ENCODE measurements at regions not wholly inside any gene's neighbourhood (a gene's known extent, or its start where the extent isn't known, plus 50 kb on each side); places are given as distances from the start of the nearest gene placed in this dataset.

DNA sequence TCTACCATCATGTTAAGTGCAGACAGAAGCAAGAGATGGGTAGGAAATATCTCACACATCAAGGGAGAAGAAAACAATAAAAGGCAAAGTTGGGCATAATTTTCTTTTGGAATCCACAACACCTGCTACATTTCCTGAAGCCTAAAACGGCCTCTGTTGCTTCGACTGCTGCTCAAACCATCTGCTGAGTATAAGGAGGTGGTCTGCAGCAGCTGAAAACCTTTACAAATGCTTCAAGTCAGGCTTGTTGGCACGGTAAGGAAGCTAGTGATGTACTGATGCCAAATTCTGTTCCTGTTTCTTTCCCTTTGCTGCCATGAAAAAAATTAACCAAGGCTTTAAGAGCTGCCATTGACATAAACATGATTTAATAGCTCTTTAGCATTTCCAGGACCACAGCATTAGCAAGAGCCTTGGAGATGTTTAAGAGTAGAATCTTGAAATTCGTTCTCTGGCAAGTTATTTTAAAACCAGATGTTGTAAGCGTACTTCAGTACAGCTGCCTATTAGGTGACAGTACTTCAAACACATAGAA lies 75.6 kb downstream of the DMRTA1 start:
- H3K27me3 Mint-ChIP-seq (ENCODE audit: low read depth in 2 of 2), result no peaks in the 10 kb centered on the region
- no peak for TF ChIP-seq CTCF (IDR thresholded peaks at IDR 0.05)
- Histone ChIP-seq H3K4me3 (ENCODE audit: low read length) (no peak overlapping the region), H3K27me3 (ENCODE audit: control insufficient read depth, insufficient read depth, low read length) (no peaks in the 10 kb centered on the region), H3K36me3 (ENCODE audit: control insufficient read depth, insufficient read depth, low read length) (no peaks in the 10 kb centered on the region), H3K4me1 (ENCODE audit: control insufficient read depth, insufficient read depth, low read length) (no peaks in the 10 kb centered on the region), H3K9me3 (ENCODE audit: control insufficient read depth, insufficient read depth, low read length) (no peaks in the 10 kb centered on the region), H3K27ac (ENCODE audit: low read length) (no peak overlapping the region)
- H3K9me3 Mint-ChIP-seq, result peaks cover 0 to 10% of the 10 kb centered on the region in 2 donors
- 66% methylated on average over 5 of the region's 5 CpGs for WGBS (ENCODE audit: insufficient coverage)
- no peak overlapping the region for H3K4me3 Mint-ChIP-seq
- intact Hi-C loops (cut with micrococcal nuclease), result no loop called here
- no peak for DNase-seq
- no peak overlapping the region for H3K27ac Mint-ChIP-seq
- no peaks in the 10 kb centered on the region for H3K4me1 Mint-ChIP-seq
- no peak for ATAC-seq
- H3K36me3 Mint-ChIP-seq, result no peaks in the 10 kb centered on the region

DNA sequence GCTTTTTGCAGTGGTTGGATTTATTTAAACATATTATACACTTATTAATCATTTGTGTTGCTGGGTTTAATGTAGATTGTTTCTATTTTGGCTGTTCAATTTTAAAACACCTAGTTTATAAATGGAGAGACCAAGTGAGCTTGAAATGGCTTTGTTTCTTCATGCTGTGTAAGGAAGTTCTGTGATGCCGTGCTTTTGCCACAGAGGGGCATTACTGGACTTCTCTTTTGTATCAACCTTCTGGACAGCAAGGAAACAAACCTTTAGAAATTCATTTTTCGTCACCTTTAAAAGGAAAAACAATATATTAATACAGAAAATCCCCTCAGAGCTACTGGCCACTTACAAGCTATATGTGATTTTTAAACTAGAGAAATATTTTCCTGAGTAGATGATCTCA lies 81.9 kb downstream of the DMRTA1 start:
- Mint-ChIP-seq H3K36me3 (no peaks in the 10 kb centered on the region), H3K9me3 (peaks cover 9 to 13% of the 10 kb centered on the region in 2 donors), H3K27me3 (ENCODE audit: low read depth in 2 of 2) (no peaks in the 10 kb centered on the region), H3K27ac (no peak overlapping the region), H3K4me3 (no peak overlapping the region), H3K4me1 (no peaks in the 10 kb centered on the region)
- Histone ChIP-seq H3K9me3 (ENCODE audit: control insufficient read depth, insufficient read depth, low read length) (no peaks in the 10 kb centered on the region), H3K4me1 (ENCODE audit: control insufficient read depth, insufficient read depth, low read length) (no peaks in the 10 kb centered on the region), H3K36me3 (ENCODE audit: control insufficient read depth, insufficient read depth, low read length) (no peaks in the 10 kb centered on the region), H3K27ac (ENCODE audit: low read length) (no peak overlapping the region), H3K27me3 (ENCODE audit: control insufficient read depth, insufficient read depth, low read length) (no peaks in the 10 kb centered on the region), H3K4me3 (ENCODE audit: low read length) (no peak overlapping the region)
- no peak for ATAC-seq
- WGBS (ENCODE audit: insufficient coverage), result 71% methylated on average over 2 of the region's 2 CpGs
- DNase-seq, result no peak
- no peak for TF ChIP-seq CTCF (IDR thresholded peaks at IDR 0.05)
- intact Hi-C loops (cut with micrococcal nuclease), result no loop called here

DNA sequence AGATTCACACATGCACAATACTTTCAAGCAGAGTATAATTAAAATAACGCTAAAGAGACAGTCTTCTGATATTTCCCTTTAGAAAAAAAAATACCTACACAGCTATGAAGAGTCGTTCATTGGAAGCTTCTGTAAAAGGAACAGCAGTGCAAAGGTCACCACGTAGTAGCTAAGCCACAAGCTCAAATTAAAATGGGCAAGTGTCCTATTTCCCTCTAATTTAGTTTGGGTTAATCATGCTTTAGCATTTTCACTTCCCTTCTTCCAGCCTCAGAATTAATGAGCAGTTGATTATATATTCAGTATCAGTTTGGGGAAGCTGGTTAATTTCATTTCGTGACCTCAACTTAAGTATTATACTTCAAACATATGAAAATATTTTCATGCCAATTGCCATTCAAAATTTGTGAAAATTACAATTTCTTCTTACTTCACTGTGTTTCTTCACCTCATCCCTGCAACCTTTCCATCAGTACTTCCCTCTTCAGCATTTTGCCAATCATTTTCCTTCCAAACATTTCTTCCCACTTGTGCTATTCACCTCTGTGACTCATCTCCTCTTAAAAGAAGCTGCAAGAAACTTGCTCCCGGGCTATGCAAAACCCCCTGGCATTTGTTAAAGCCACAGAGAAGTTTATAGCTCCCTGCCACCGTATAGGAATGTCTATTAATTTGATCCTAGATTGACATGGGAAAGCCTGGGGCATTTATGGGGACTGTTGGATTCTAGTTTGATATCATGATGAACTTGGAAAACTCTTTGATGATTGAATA lies 83.0 kb downstream of the DMRTA1 start:
- WGBS (ENCODE audit: insufficient coverage), result 72% methylated on average over 5 of the region's 6 CpGs
- H3K27me3 Mint-ChIP-seq (ENCODE audit: low read depth in 2 of 2), result no peaks in the 10 kb centered on the region
- no peak for DNase-seq
- H3K9me3 Mint-ChIP-seq, result peaks cover 9 to 16% of the 10 kb centered on the region in 2 donors
- H3K27ac Mint-ChIP-seq, result no peak overlapping the region
- Histone ChIP-seq H3K4me3 (ENCODE audit: low read length) (no peak overlapping the region), H3K4me1 (ENCODE audit: control insufficient read depth, insufficient read depth, low read length) (no peaks in the 10 kb centered on the region), H3K36me3 (ENCODE audit: control insufficient read depth, insufficient read depth, low read length) (no peaks in the 10 kb centered on the region), H3K27me3 (ENCODE audit: control insufficient read depth, insufficient read depth, low read length) (no peaks in the 10 kb centered on the region), H3K9me3 (ENCODE audit: control insufficient read depth, insufficient read depth, low read length) (no peaks in the 10 kb centered on the region), H3K27ac (ENCODE audit: low read length) (no peak overlapping the region)
- no peaks in the 10 kb centered on the region for H3K4me1 Mint-ChIP-seq
- no peaks in the 10 kb centered on the region for H3K36me3 Mint-ChIP-seq
- no peak for TF ChIP-seq CTCF (IDR thresholded peaks at IDR 0.05)
- no peak for ATAC-seq
- no peak overlapping the region for H3K4me3 Mint-ChIP-seq
- intact Hi-C loops (cut with micrococcal nuclease), result no loop called here

GRCh38 chr9:22535780-22536179 lies 89.2 kb downstream of the DMRTA1 start:
- no peak overlapping the region for H3K27ac Mint-ChIP-seq
- TF ChIP-seq CTCF (IDR thresholded peaks at IDR 0.05), result no peak
- no peak overlapping the region for H3K4me3 Mint-ChIP-seq
- Histone ChIP-seq H3K4me1 (ENCODE audit: control insufficient read depth, insufficient read depth, low read length) (no peaks in the 10 kb centered on the region), H3K27ac (ENCODE audit: low read length) (no peak overlapping the region), H3K4me3 (ENCODE audit: low read length) (no peak overlapping the region), H3K9me3 (ENCODE audit: control insufficient read depth, insufficient read depth, low read length) (no peaks in the 10 kb centered on the region), H3K27me3 (ENCODE audit: control insufficient read depth, insufficient read depth, low read length) (no peaks in the 10 kb centered on the region), H3K36me3 (ENCODE audit: control insufficient read depth, insufficient read depth, low read length) (no peaks in the 10 kb centered on the region)
- intact Hi-C loops (cut with micrococcal nuclease), result no loop called here
- peaks cover 9 to 10% of the 10 kb centered on the region in 2 donors for H3K9me3 Mint-ChIP-seq
- H3K36me3 Mint-ChIP-seq, result no peaks in the 10 kb centered on the region
- ATAC-seq, result no peak
- H3K27me3 Mint-ChIP-seq (ENCODE audit: low read depth in 2 of 2), result no peaks in the 10 kb centered on the region
- no peak for DNase-seq
- no peaks in the 10 kb centered on the region for H3K4me1 Mint-ChIP-seq
